Suppressor macrophage (primary cell): ENCODE measurements at regions not wholly inside any gene's neighbourhood (a gene's known extent, or its start where the extent isn't known, plus 50 kb on each side); places are given as distances from the start of the nearest gene placed in this dataset.
A peak's percentile ranks its signal among the peaks of the same experiment; 100 is the strongest.
"Not testable (repeated sequence)": the region's sequence is repeated elsewhere in the genome, so short reads cannot be mapped to it uniquely, and the experiment has no call there.

ENCODE experiments used
- DNase-seq, 4 experiments: peaks; one replicate each; pipeline ENCODE4 v3.0.0-alpha.2; 2020 to 2022

GRCh38 chr9:66771504-66771903 lies 129.0 kb upstream of the ZNF658 start:
- DNase-seq = not testable (repeated sequence)

DNA sequence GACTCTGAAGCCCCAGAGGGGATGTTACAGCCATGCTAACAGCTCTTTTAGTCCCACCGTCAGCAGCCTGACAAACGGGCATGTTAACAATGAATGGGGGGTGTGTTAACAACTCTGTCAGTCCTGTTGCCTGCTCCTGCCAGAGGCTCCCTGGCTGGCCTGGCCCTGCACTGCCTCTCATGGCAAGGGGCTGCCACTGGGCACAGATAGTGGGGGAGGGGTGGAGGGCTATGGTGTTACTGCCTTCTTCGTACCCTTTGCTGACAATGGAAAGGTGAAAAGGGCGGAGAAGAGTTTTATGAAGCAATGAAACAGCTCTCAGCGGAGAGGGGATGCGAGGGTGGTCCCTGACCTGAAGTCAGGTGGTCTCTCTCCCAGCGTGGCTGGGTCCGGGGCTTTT lies 125.9 kb upstream of the ZNF658 start:
- DNase-seq = not testable (repeated sequence)

DNA sequence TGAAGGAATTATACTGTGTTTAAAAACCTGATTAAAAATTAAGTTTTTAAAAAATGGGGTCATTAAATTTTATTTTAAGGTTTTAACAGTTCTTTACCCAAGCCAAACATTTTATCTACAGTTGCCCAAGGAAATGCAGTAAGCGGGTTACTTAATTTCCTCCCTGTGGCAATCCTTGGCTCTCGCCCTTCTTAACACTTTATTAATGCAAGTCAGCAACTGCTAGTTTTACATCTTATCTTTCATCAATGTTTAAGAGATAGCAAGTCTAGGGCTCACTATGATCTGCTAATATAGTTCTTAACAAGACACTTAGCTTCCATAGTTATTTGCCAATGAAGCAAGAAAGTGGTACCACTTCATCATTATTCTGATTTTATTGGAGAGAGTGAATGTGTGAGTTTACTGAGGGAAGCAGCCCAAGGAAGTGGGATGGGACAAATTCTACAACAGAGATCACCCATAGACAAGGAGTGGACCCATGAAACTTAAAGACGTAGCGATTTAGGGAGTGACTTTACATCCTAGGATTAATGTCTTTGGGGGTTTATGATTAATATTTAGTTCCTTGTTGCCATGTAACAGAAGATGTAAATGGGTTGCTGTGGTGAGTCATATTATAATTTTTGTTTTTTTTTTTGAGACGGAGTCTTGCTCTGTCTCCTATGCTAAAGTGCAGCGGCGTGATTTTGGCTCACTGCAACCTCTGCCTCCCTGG lies 120.4 kb upstream of the ZNF658 start:
- not testable (repeated sequence) for DNase-seq

DNA sequence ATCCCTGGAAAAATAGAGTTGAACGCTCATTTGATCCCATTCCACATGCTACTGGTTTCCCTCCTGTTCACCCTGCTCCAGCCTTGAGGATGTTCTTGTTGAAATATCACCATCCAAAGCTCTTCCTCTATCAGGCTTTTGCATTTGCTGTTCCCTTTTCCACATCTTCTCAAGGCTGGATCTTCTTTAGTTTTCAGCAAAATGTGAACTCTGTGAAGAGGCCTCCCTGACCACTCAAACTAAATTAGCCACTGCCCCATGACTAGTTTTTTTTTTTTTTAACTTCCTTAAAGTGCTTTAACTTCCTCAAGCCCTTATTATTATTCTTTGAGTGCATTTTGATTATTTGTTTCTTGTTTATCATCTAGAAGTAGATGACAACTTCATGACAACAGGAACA lies 119.3 kb upstream of the ZNF658 start:
- DNase-seq = not testable (repeated sequence)

DNA sequence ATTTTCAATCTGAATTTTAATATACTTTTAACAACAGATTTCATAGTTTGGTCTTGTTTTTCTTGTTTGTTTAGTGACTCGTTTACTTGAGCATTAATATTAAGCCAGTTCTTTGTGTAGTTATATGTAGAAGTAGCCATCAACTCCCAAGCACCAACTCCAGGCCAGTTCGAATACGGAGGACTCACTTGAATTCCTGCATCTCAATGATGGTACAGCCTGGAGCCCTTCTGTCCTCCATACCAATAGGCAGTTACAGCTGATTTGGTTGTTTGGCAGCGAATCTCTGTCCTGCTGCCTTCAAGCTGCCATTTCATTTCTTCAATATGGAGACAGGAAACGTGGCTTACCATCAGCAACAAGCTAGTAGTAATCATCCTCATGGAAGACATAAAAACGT lies 118.5 kb upstream of the ZNF658 start:
- DNase-seq = not testable (repeated sequence)

- DNase-seq = not testable (repeated sequence)
Measured at GRCh38 chr9:66785603-66786002, 114.9 kb upstream of the ZNF658 start.

DNA sequence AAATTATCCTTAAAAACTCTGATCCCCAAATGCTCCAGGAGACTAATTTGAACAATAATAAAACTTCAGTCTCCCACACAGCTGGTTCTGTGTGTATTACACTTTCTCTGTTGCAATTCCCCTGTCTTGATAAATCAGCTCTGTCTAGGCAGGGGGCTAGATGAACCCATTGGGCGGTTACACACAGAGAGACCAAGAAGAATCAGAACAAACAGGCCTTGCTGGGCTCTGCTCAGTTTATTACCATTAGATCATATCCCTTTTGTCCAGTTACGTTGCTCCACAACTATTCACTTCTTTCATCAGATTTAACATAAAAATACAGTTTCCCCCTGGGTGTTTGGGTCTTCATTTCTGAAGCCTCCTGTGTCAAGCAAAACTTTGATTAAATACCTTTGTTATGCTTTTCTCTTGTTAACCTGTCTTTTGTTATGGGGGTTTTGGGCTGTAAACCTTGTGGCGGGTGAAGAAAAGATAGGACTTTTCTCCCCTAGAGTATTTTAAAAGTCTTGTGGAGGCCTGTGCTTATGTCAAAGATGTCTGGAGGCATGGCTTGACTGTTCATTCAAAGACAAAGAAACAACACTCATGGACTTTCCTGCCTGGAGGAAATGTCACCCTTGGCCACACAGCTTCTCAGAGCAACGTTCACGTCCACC lies 109.3 kb upstream of the ZNF658 start:
- not testable (repeated sequence) for DNase-seq

DNA sequence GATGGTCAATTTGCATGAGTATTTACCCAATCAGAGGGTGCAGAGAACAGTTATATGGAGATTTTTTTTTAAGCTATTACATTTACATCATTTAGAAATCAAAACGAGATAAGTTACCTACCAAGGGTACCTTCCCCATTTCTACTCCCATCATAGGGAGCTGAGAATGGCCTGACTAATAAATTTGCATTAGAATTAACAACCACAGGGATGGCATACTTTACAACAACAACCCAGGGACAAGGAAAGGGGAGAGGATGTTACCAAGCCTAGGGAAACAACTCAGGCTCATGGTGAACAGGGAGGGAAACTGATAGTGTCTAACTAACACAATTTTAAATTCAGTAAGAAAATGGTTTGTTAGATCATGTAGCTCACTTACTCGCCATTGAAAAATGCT lies 105.8 kb upstream of the ZNF658 start:
- DNase-seq = not testable (repeated sequence)

- DNase-seq = not testable (repeated sequence)
Measured at GRCh38 chr9:66795723-66796503, 104.6 kb upstream of the ZNF658 start.

DNA sequence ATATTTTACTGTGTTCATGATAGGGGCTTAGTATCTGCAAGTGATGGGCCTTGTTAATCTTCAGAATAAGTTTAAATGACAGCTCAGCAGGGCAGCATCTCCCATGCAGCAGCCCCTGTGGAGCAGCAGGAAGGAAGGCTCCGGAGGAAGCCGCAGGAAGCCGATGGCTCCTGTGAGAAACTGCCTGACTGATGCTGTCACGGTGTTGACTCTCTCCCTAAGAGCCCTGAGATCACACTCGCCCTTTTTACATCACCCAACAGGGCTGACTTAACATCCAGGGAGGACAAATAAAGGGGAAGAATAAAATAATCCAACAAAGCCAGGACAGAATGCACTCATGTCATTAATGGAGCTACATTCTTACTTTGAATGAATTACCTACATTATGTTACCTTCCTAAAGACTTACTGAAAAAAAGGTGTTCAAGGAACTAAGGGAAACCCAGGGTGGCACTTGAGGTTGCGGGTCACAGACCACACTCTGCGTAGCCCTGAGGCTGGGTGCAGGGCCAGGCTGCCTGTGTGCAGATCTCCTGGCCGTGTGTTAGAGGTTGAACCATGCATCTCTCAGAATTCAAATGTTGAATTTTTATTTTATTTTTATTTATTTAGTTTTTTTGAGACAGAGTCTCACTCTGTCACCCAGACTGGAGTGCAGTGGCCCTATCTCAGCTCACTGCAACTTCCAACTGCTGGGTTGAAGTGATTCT lies 102.5 kb upstream of the ZNF658 start:
- peak in 2 of 4 experiments; percentile 4 to 47 for DNase-seq

GRCh38 chr9:66803619-66804018 lies 96.9 kb upstream of the ZNF658 start:
- not testable (repeated sequence) for DNase-seq

GRCh38 chr9:66810247-66810646 lies 90.3 kb upstream of the ZNF658 start:
- not testable (repeated sequence) for DNase-seq

GRCh38 chr9:66812367-66812766 lies 88.2 kb upstream of the ZNF658 start:
- not testable (repeated sequence) for DNase-seq

GRCh38 chr9:66812967-66813366 lies 87.6 kb upstream of the ZNF658 start:
- DNase-seq = not testable (repeated sequence)

DNA sequence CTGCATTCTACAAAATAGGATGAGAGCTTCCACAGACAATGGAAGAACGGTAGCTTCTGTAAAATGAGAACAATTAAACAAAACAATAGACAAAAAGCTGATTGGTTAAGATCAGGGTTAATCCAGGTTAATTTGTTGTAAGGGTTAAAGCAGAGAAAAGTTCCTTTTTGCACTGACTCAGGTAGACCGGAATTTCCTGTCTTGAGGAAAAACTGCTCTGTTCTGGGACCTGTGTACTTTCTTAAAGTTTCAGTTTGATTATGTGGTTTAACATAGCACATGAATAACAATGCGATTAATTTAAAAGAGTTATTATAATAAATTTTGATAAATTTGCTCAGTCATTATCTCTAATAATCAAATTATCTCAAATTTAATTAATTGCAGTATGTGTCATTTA lies 86.5 kb upstream of the ZNF658 start:
- not testable (repeated sequence) for DNase-seq

DNA sequence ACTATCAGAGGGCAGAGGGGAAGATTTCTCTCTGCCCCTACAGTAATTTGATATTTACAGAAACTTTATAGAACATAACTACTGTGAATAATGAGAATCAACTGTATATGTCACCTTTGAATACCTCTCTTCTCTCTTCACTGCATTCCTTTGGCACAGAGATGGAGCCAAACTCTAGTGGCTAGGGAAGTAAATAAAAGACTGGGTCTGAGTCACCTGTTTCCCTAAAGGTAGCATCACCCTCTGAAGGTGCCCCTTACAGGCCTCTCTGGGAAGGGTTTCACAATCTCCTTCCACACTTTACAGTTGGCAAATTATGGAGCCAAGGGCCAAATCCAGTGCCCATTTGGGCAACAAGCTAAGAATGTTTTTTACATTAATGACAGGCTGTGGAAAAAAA lies 81.0 kb upstream of the ZNF658 start:
- DNase-seq = not testable (repeated sequence)

DNA sequence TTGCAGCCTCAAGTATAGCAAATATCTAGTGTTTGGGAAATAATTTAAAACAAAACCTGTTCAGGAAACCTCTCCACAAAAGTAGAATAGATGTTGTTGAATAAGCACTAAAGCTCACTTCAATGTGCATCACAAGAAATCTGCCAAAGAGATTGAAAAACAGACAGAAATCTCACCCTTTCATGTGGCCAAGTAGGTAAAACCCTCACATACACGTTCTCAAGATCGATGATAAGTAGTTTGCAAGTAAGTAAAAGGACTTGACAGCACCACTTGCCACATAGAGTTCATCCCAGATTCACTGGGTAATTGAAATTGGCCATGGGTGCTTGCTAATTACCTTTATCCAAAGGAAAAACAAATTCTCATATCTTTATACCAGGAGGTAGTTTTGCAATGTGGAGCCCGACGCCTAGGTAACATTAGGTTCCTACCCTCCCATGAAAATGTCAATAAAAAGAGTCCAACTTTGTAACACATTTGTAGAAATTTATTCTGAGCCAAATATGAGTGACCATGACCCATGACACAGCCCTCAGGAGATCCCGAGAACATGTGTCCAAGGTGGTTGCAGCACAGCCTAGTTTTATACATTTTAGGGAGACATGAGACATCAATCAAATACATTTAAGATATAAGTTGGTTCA lies 80.4 kb upstream of the ZNF658 start:
- not testable (repeated sequence) for DNase-seq

DNA sequence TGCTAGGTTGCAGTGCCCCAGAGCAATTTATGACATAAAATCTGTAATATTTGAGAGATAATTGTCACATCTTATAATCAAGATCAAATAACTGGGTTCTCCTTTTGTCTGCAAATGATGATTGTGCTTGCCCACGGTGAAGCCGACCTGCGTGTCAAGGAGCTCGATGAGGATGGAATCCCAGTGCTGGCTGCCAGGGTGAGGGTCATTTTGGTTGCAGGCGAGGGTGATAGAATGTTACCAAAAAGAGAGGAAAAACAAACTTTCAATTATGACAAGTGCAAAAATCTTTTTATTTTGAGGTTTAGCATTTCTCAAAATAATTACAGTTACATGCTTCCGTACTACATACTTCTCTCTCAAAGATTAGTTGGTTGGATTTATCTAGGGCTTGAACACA lies 76.4 kb upstream of the ZNF658 start:
- not testable (repeated sequence) for DNase-seq

DNA sequence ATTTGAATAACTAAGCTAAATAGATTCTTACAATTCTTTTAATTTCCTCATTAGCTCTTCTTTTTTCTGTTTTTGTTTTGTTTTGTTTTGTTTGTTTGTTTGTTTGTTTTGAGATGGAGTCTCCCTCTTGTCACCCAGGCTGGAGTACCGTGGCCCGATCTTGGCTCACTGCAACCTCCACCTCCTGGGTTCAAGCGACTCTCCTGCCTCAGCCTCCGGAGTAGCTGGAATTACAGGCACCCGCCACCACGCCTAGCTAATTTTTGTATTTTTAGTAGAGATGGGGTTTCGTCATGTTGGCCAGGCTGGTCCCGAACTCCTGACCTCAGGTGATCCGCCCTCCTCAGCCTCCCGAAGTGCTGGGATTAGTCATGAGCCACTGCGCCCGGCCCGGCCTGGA lies 70.7 kb upstream of the ZNF658 start:
- DNase-seq = not testable (repeated sequence)

- DNase-seq = not testable (repeated sequence)
Measured at GRCh38 chr9:66830777-66831497, 69.6 kb upstream of the ZNF658 start.

DNA sequence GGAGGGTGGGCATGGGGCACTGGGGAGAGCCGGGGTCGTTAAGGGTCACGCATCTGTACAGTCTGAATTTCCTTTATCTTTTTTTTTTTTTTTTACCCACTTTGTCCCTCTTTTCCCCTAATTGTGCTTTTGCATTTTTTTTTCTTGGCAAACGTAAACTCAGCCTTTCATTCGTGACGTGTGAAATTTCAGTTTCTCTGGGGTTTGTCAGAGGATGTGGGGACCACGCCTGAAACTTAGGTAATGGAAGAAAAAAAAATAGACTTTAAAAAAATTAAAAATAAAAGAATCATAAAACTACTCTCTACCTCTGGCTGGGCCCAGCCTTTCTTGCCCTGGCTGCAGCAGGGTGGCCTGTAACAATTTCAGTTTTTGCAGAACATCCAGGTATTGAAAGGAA lies 68.3 kb upstream of the ZNF658 start:
- DNase-seq = not testable (repeated sequence)
